HG03457 (cell line): ENCODE measurements at regions not wholly inside any gene's neighbourhood (a gene's known extent, or its start where the extent isn't known, plus 50 kb on each side); places are given as distances from the start of the nearest gene placed in this dataset.
"Not testable (repeated sequence)": the region's sequence is repeated elsewhere in the genome, so short reads cannot be mapped to it uniquely, and the experiment has no call there.

Source experiments
- ATAC-seq: cut with Tn5 transposase; IDR thresholded peaks from one replicate; pipeline ENCODE4 v1.9.1; 2021; ENCODE audit warnings: moderate number of reproducible peaks; ENCODE audit not compliant: unreplicated experiment

- ATAC-seq, result no peak
Measured at GRCh38 chr6:131424475-131424874, 148.6 kb upstream of the ARG1 start.

GRCh38 chr6:131427434-131428058 lies 145.5 kb upstream of the ARG1 start:
- no peak for ATAC-seq

- ATAC-seq, result no peak
Measured at GRCh38 chr6:131430531-131430930, 142.5 kb upstream of the ARG1 start.

- no peak for ATAC-seq
Measured at GRCh38 chr6:131431718-131432117, 141.3 kb upstream of the ARG1 start.

GRCh38 chr6:131433927-131434326 lies 139.1 kb upstream of the ARG1 start:
- ATAC-seq, result no peak

- ATAC-seq, result no peak
Measured at GRCh38 chr6:131436358-131436757, 136.7 kb upstream of the ARG1 start.

- no peak for ATAC-seq
Measured at GRCh38 chr6:131443014-131443413, 130.0 kb upstream of the ARG1 start.

GRCh38 chr6:131443514-131443913 lies 129.5 kb upstream of the ARG1 start:
- no peak for ATAC-seq

- not testable (repeated sequence) for ATAC-seq
Measured at GRCh38 chr6:131445356-131445755, 127.7 kb upstream of the ARG1 start.

- no peak for ATAC-seq
Measured at GRCh38 chr6:131450861-131451260, 122.2 kb upstream of the ARG1 start.

GRCh38 chr6:131451321-131452144 lies 121.5 kb upstream of the ARG1 start:
- no peak for ATAC-seq

GRCh38 chr6:131453803-131454202 lies 119.2 kb upstream of the ARG1 start:
- ATAC-seq, result no peak

GRCh38 chr6:131456565-131456964 lies 116.5 kb upstream of the ARG1 start:
- ATAC-seq, result no peak

- no peak for ATAC-seq
Measured at GRCh38 chr6:131459005-131459404, 114.0 kb upstream of the ARG1 start.

- ATAC-seq, result no peak
Measured at GRCh38 chr6:131460614-131461000, 112.4 kb upstream of the ARG1 start.

- ATAC-seq, result no peak
Measured at GRCh38 chr6:131469130-131469529, 103.9 kb upstream of the ARG1 start.

- ATAC-seq, result no peak
Measured at GRCh38 chr6:131470534-131470933, 102.5 kb upstream of the ARG1 start.

- ATAC-seq, result no peak
Measured at GRCh38 chr6:131471331-131471730, 101.7 kb upstream of the ARG1 start.

GRCh38 chr6:131473303-131473702 lies 99.7 kb upstream of the ARG1 start:
- ATAC-seq, result not testable (repeated sequence)

GRCh38 chr6:131476362-131476761 lies 96.7 kb upstream of the ARG1 start:
- ATAC-seq, result no peak

GRCh38 chr6:131478740-131479211 lies 94.2 kb upstream of the ARG1 start:
- not testable (repeated sequence) for ATAC-seq

GRCh38 chr6:131486608-131487007 lies 86.4 kb upstream of the ARG1 start:
- ATAC-seq, result no peak
